GM12865 (cell line): ENCODE measurements at regions not wholly inside any gene's neighbourhood (a gene's known extent, or its start where the extent isn't known, plus 50 kb on each side); places are given as distances from the start of the nearest gene placed in this dataset.
"Not testable (repeated sequence)": the region's sequence is repeated elsewhere in the genome, so short reads cannot be mapped to it uniquely, and the experiment has no call there.

Experiments
- DNase-seq: peaks from one replicate; pipeline ENCODE4 v3.0.0; 2010; ENCODE audit warnings: low read depth
- H3K4me3 ChIP-seq: 2 replicates; pipeline ENCODE4 v1.5.1; 2011; ENCODE audit warnings: mild to moderate bottlenecking, low read depth, low read length, control low read depth
- TF ChIP-seq, protein P1 (sequence below): IDR thresholded peaks from 2 replicates; pipeline ENCODE4 v1.5.1; 2011; ENCODE audit warnings: low read length, control low read depth, low read depth, inconsistent platforms; ENCODE audit not compliant: insufficient read depth; ENCODE audit errors: missing control alignments

DNA sequence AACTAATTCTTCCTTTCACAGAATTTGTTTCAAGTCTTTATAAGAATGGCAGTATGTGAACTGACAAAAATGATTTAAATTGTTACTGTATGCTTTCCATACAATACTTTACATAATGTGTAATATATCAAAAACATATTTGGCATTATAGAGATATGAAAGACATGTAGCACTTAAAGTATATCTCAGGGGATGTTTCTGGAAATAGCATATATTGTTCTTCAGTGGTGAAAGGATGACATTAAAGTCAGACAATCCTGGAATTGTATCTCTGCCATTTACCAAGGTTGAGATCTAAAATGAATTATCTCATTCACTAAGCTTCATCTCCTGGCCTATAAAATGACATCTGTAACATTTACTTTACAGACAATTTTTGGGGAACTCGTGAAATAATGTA is 358.4 kb upstream of the EPHA5 start:
- H3K4me3 ChIP-seq = no peak overlapping the region
- no peak for DNase-seq
- TF ChIP-seq, protein P1, sequence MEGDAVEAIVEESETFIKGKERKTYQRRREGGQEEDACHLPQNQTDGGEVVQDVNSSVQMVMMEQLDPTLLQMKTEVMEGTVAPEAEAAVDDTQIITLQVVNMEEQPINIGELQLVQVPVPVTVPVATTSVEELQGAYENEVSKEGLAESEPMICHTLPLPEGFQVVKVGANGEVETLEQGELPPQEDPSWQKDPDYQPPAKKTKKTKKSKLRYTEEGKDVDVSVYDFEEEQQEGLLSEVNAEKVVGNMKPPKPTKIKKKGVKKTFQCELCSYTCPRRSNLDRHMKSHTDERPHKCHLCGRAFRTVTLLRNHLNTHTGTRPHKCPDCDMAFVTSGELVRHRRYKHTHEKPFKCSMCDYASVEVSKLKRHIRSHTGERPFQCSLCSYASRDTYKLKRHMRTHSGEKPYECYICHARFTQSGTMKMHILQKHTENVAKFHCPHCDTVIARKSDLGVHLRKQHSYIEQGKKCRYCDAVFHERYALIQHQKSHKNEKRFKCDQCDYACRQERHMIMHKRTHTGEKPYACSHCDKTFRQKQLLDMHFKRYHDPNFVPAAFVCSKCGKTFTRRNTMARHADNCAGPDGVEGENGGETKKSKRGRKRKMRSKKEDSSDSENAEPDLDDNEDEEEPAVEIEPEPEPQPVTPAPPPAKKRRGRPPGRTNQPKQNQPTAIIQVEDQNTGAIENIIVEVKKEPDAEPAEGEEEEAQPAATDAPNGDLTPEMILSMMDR = no peak

- TF ChIP-seq, protein P1 = no peak
- no peak for DNase-seq
- no peak overlapping the region for H3K4me3 ChIP-seq
These were observed 352.8 kb upstream of the EPHA5 start for GRCh38 chr4:66023061-66023460.

DNA sequence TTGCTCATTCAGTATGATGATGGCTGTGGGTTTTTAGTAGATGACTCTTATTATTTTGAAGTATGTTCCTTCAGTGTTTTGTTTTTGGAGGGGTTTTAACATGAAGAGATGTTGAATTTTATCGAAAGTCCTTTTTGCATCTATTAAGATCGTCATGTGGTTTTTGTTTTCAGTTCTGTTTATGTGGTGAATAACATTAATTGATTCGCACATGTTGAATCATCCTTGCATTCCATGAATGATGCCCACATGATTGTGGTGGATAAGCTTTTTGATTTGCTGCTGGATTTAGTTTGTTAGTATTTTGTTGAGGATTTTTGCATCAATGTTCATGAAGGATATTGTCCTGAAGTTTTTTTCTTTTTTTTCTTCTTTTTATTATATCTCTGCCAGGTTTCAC is 347.4 kb upstream of the EPHA5 start:
- TF ChIP-seq, protein P1 = no peak
- no peak for DNase-seq
- no peak overlapping the region for H3K4me3 ChIP-seq

DNA sequence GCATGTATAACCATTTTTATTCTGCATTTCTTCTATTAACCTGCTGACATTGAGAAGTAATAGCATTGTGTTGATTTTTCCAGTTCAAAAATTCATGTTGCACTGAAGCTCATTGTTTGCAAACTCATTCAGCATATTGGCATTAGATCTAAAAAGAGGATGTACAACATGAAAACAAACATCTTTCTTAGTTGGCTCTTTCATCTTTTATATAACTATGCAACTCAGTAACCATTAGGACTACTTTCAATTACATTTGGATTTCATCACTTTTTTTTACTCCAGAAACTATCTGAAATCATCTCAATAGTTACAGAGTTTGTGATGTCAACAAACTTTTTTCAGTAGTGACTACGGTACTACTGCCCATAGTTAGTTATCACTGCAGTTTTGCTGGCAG is 346.0 kb upstream of the EPHA5 start:
- TF ChIP-seq, protein P1 = no peak
- no peak for DNase-seq
- no peak overlapping the region for H3K4me3 ChIP-seq

DNA sequence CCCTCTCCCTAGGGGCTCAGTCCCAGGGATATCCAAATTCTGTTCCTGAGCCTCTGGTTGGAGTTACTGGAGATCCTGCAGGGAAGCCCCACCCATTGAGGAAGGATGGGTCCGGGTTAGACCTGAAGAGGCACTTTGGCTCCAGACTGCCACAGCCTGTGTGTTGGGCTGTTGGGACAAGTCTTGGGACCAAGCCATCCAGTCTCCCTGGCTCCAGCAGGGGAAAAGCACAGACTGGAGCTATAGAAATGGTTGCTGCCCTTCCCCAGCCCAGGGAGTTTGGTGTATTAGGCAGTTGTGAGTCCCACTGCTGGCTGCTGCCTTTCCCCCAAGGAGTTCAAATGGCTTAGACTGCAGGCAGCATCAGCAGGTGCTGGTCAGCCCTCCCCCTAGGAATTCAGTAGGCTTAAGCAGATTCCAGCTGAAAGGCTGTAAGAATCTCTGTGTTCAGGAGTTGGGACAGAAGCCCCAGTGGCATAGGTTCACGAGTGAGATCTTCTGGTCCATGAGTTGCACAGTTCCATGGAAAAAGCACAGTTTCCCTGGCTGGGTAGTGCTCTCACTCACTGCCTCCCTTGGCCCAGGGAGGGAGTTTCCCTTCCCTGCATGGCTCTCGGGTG is 344.0 kb upstream of the EPHA5 start:
- no peak for DNase-seq
- H3K4me3 ChIP-seq = no peak overlapping the region
- TF ChIP-seq, protein P1 = no peak

- TF ChIP-seq, protein P1 = no peak
- H3K4me3 ChIP-seq = no peak overlapping the region
- DNase-seq = no peak
These were observed 330.3 kb upstream of the EPHA5 start for GRCh38 chr4:66000510-66001117.

DNA sequence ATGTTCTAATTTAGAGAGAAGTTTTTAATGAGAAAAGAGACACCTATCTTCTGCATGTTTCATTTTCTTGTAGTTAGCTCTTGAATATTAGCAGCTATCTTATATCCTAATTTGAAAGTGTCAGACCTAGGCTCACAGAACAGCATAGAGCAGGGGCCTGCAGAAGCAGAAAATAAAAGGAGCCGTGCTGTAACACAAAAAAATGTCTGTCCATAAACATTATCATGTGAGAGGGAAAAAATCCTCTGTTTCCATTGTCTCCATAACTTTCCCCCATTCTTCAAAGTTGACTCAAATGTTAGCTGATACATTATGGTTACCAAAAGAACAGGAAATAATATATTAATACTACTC is 329.2 kb upstream of the EPHA5 start:
- TF ChIP-seq, protein P1 = no peak
- DNase-seq = no peak
- no peak overlapping the region for H3K4me3 ChIP-seq

DNA sequence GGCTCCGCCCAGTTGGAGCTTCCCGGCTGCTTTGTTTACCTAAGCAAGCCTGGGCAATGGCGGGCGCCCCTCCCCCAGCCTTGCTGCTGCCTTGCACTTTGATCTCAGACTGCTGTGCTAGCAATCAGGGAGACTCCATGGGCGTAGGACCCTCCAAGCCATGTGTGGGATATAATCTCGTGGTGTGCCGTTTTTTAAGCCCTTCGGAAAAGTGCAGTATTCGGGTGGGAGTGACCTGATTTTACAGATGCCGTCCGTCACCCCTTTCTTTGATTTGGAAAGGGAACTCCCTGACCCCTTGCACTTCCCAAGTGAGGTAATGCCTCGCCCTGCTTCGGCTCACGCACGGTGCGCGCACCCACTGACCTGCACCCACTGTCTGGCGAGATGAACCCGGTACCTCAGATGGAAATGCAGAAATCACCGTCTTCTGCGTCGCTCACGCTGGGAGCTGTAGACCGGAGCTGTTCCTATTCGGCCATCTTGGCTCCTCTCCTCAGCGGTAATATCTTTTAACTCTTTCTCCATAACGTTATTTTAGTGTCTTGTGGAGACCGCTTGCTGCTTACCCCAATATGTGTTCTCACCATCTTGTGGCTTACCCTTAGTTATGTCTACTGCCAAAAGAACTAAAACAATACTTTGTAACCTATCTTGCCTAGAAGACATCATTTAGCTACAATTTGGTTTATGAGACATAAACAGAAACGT is 328.7 kb upstream of the EPHA5 start:
- DNase-seq, H3K4me3 ChIP-seq: not testable (repeated sequence)
